Epithelial cell of esophagus (primary cell): ENCODE measurements at regions not wholly inside any gene's neighbourhood (a gene's known extent, or its start where the extent isn't known, plus 50 kb on each side); places are given as distances from the start of the nearest gene placed in this dataset.

Experiments
- DNase-seq: peaks from one replicate; pipeline ENCODE4 v3.0.0; 2010; ENCODE audit warnings: low read depth
- H3K4me3 ChIP-seq: 2 replicates; pipeline ENCODE4 v1.5.1; 2011; ENCODE audit warnings: mild to moderate bottlenecking, low read length, control low read depth
- TF ChIP-seq, protein P1 (sequence below): IDR thresholded peaks from 2 replicates; pipeline ENCODE4 v1.5.1; 2011; ENCODE audit warnings: low read depth, mild to moderate bottlenecking, low read length, control low read depth, inconsistent platforms; ENCODE audit not compliant: insufficient read depth; ENCODE audit errors: missing control alignments

- TF ChIP-seq, protein P1, sequence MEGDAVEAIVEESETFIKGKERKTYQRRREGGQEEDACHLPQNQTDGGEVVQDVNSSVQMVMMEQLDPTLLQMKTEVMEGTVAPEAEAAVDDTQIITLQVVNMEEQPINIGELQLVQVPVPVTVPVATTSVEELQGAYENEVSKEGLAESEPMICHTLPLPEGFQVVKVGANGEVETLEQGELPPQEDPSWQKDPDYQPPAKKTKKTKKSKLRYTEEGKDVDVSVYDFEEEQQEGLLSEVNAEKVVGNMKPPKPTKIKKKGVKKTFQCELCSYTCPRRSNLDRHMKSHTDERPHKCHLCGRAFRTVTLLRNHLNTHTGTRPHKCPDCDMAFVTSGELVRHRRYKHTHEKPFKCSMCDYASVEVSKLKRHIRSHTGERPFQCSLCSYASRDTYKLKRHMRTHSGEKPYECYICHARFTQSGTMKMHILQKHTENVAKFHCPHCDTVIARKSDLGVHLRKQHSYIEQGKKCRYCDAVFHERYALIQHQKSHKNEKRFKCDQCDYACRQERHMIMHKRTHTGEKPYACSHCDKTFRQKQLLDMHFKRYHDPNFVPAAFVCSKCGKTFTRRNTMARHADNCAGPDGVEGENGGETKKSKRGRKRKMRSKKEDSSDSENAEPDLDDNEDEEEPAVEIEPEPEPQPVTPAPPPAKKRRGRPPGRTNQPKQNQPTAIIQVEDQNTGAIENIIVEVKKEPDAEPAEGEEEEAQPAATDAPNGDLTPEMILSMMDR, result no peak
- no peak overlapping the region for H3K4me3 ChIP-seq
- DNase-seq, result no peak
Measured at GRCh38 chr18:27711382-27711781, 465.5 kb downstream of the CDH2 start.

DNA sequence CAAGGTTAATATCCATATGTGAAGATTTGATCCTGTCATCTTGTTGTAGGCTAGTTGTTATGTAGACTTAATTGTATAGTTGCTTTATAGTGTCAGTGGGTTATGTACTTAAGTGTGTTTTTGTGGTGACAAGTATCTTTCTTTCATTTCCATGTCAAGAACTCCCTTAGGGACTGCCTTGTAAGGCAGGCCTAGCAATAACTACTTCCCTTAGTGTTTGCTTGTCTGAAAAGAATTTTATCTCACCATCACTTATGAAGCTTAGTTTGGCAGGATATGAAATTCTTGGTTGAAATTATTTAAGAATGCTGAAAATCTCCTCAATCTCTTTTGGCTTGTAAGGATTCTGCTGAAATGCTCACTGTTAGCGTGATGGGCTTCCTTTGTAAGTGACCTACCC lies 467.6 kb downstream of the CDH2 start:
- no peak for DNase-seq
- H3K4me3 ChIP-seq, result no peak overlapping the region
- TF ChIP-seq, protein P1, result no peak

- TF ChIP-seq, protein P1, result no peak
- peak; percentile 38 for DNase-seq
- H3K4me3 ChIP-seq, result no peak overlapping the region
Measured at GRCh38 chr18:27707201-27707600, 469.7 kb downstream of the CDH2 start.

GRCh38 chr18:27704736-27705361 lies 472.1 kb downstream of the CDH2 start:
- no peak overlapping the region for H3K4me3 ChIP-seq
- no peak for DNase-seq
- TF ChIP-seq, protein P1, result no peak

DNA sequence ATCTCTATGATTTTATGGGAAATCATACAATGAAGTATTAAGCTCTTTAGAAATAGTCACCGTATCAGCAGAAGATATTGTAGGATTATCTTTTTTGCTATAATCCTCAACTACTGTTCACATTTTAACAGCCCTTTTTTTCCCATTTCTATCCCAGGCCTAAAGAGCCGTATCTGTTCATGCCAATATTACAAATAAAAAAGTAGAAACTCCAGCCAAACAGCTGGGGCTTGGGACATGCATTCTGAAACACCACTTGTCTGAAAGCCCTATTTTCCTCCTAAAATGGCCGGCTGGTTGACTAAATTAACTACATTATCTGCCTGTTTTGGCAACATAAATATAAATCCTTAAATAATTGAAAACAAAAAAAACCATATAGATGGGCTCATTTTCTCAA lies 477.8 kb downstream of the CDH2 start:
- TF ChIP-seq, protein P1, result no peak
- no peak overlapping the region for H3K4me3 ChIP-seq
- DNase-seq, result no peak

DNA sequence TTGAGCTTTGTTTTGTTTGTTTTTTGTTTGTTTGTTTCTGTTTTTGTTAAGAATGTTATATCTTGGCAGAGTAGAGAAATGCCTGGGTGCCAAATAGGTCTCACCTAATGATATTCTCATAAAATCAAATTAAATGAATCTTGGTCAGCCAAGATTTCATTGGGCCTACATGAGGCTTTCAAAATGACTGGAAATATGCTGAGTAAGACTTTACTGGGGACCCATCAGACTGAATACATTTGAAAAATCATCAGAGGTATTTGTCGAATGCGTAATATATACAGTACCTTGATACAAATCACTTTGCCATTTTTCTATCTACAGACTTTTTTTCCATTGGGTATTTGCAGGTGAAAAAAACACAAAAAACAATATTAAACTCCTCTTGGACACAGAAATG lies 480.8 kb downstream of the CDH2 start:
- H3K4me3 ChIP-seq, result no peak overlapping the region
- no peak for DNase-seq
- TF ChIP-seq, protein P1, result no peak

- TF ChIP-seq, protein P1, result no peak
- DNase-seq, result peak; percentile 84
- no peak overlapping the region for H3K4me3 ChIP-seq
Measured at GRCh38 chr18:27695503-27695902, 481.4 kb downstream of the CDH2 start.
